GM12878 (cell line): ENCODE measurements at regions not wholly inside any gene's neighbourhood (a gene's known extent, or its start where the extent isn't known, plus 50 kb on each side); places are given as distances from the start of the nearest gene placed in this dataset.

ENCODE experiments used
- ATAC-seq: fragments of 200-7000 bp; cut with Tn5 transposase; 3 replicates; pipeline ENCODE4 v1.9.1; 2020; ENCODE audit warnings: mild to moderate bottlenecking, moderate library complexity
- BruUV-seq: library from RNA; stranded (reverse); fragments of 400-500 nt; replicated peaks from 2 replicates; lab custom pipeline; 2021; lab: Mats Ljungman, UMichigan
- CTCF ChIA-PET: fragments of 300-600 bp; sonication (Branson Sonifier 250); formaldehyde crosslinking; extraction: SDS; loops from one replicate; lab custom pipeline; 2021; ENCODE audit warnings: inconsistent platforms; lab: Yijun Ruan, JAX
- POLR2A ChIA-PET: fragments of 350-600 bp; formaldehyde crosslinking; extraction: SDS; loops from one replicate; lab custom pipeline; 2021; ENCODE audit warnings: inconsistent platforms; lab: Charles Lee
- RAD21 ChIA-PET: fragments of 300-600 bp; sonication (Branson Sonifier 250); formaldehyde crosslinking; loops from one replicate; lab custom pipeline; 2023; ENCODE audit warnings: antibody characterized with exemption; ENCODE audit not compliant: unreplicated experiment; lab: Charles Lee
- SMC1A ChIA-PET: fragments of 300-600 bp; sonication (Branson Sonifier 250); formaldehyde crosslinking; loops from one replicate; lab custom pipeline; 2023; ENCODE audit not compliant: unreplicated experiment, uncharacterized antibody; lab: Charles Lee
- DNase-seq: peaks from one replicate; pipeline ENCODE4 v3.0.0-alpha.2; 2011; ENCODE audit warnings: low read depth, low spot score
- FAIRE-seq: peaks from 3 replicates; lab custom pipeline; 2011; peaks lifted over from hg19 to GRCh38; lab: Jason Lieb, UNC
- H2AFZ ChIP-seq: 2 replicates; pipeline ENCODE4 v1.6.0; 2011; ENCODE audit warnings: low read depth, low read length, control low read depth; ENCODE audit not compliant: control insufficient read depth
- H3K27ac ChIP-seq: 2 replicates; pipeline ENCODE4 v1.5.1; 2011; ENCODE audit warnings: control low read depth; ENCODE audit not compliant: control insufficient read depth, insufficient read depth
- H3K27me3 ChIP-seq, 2 experiments: replicated peaks in 1 of 2; 2 replicates each; pipeline versions ENCODE4 v1.6.0 to v1.6.1; 2011; ENCODE audit warnings: low read length in 1 of 2; ENCODE audit not compliant: control insufficient read depth in 2 of 2, insufficient read depth in 2 of 2
- H3K36me3 ChIP-seq, 2 experiments: 2 replicates each; pipeline ENCODE4 v1.5.1; 2011; ENCODE audit warnings: low read length in 1 of 2; ENCODE audit not compliant: control insufficient read depth in 2 of 2, insufficient read depth in 2 of 2
- H3K4me1 ChIP-seq: 2 replicates; pipeline ENCODE4 v1.6.1; 2011; ENCODE audit warnings: mild to moderate bottlenecking, low read length, moderate library complexity, mixed read lengths; ENCODE audit not compliant: control insufficient read depth, insufficient read depth
- H3K4me2 ChIP-seq: 2 replicates; pipeline ENCODE4 v1.6.0; 2011; ENCODE audit warnings: control low read depth; ENCODE audit not compliant: control insufficient read depth, insufficient read depth
- H3K4me3 ChIP-seq: fragments of 200-600 bp; sonication (generic); 2 replicates; pipeline ENCODE4 v1.5.1; 2016
- H3K79me2 ChIP-seq: 2 replicates; pipeline ENCODE4 v1.6.0; 2011; ENCODE audit warnings: low read length; ENCODE audit not compliant: control insufficient read depth, insufficient read depth
- H3K9ac ChIP-seq: 2 replicates; pipeline ENCODE4 v1.8.0; 2011; ENCODE audit warnings: low read length, control low read depth, mixed read lengths; ENCODE audit not compliant: control insufficient read depth, insufficient read depth
- H3K9me3 ChIP-seq: replicated peaks from 3 replicates; pipeline ENCODE4 v1.5.1; 2011; ENCODE audit warnings: mild to moderate bottlenecking, low read length; ENCODE audit not compliant: control insufficient read depth, insufficient read depth
- H4K20me1 ChIP-seq: 2 replicates; pipeline ENCODE4 v1.6.0; 2011; ENCODE audit not compliant: control insufficient read depth, insufficient read depth
- MLLT1 ChIP-seq: fragments of 450-650 bp; IDR thresholded peaks from 2 replicates; pipeline ENCODE4 v1.6.1; 2016; ENCODE audit warnings: mild to moderate bottlenecking
- NR2F1 ChIP-seq: fragments of 450-650 bp; conservative IDR thresholded peaks from 2 replicates; pipeline ENCODE4 v1.6.1; 2017; ENCODE audit warnings: mild to moderate bottlenecking
- PAX8 ChIP-seq: fragments of 450-650 bp; IDR thresholded peaks from 2 replicates; pipeline ENCODE4 v1.6.1; 2017; ENCODE audit warnings: mild to moderate bottlenecking, moderate library complexity
- RELB ChIP-seq: fragments of 450-650 bp; IDR thresholded peaks from 2 replicates; pipeline ENCODE4 v1.6.1; 2017; ENCODE audit warnings: low read depth, mild to moderate bottlenecking, moderate library complexity
- RUNX3 ChIP-seq: IDR thresholded peaks from 2 replicates; pipeline ENCODE4 v1.6.1; 2012; ENCODE audit warnings: low read length, inconsistent platforms
- TCF3 ChIP-seq: IDR thresholded peaks from 2 replicates; pipeline ENCODE4 v1.6.1; 2012; ENCODE audit warnings: low read depth, mild to moderate bottlenecking, low read length, borderline replicate concordance; ENCODE audit not compliant: insufficient read depth
- WGBS: methylation state at CpG from one replicate; pipeline ENCODE4 v1.1.6; 2016; ENCODE audit warnings: low lambda C conversion rate; ENCODE audit not compliant: insufficient replicate concordance, insufficient coverage; ENCODE audit errors: missing lambda C conversion rate; 5-methylcytosine and 5-hydroxymethylcytosine counted together
- in situ Hi-C: fragments of 300-500 bp; cut with MboI; formaldehyde crosslinking; loops from 9 replicates; pipeline ENCODE4 v1.14.3; 2018; ENCODE audit warnings: mixed read lengths
- intact Hi-C: fragments of 100-400 bp; cut with micrococcal nuclease; formaldehyde crosslinking; loops from one replicate; pipeline ENCODE4 v1.14.2; 2022; ENCODE audit not compliant: unreplicated experiment

- no peaks in the 10 kb centered on the region for H3K79me2 ChIP-seq
- H3K4me3 ChIP-seq, result no peak overlapping the region
- H3K36me3 ChIP-seq, result no peaks in the 10 kb centered on the region
- no peaks in the 10 kb centered on the region for H3K9me3 ChIP-seq
- ATAC-seq (peak; percentile 71), FAIRE-seq (no peak), DNase-seq (no peak)
- no peaks in the 10 kb centered on the region for H3K4me1 ChIP-seq
- H4K20me1 ChIP-seq, result no peaks in the 10 kb centered on the region
- in situ Hi-C loops, result no loop called here
- BruUV-seq, result no TSS peak
- ChIA-PET SMC1A (no interaction called here), RAD21 (interaction anchor here (0.6 to 1.0 kb wide), 2 partner anchors 29 to 135 kb away, joined by 3 read pairs; no protein-coding TSS in a partner anchor), POLR2A (interaction anchor here (1.0 to 1.5 kb wide), 2 partner anchors 17 to 120 kb away, joined by 3 read pairs; no protein-coding TSS in a partner anchor), CTCF (no interaction called here)
- H3K4me2 ChIP-seq, result no peak overlapping the region
- H3K9ac ChIP-seq, result no peak overlapping the region
- intact Hi-C loops, result no loop called here
- no peak overlapping the region for H2AFZ ChIP-seq
- TF ChIP-seq NR2F1 (no peak), RUNX3 (no peak), RELB (no peak), PAX8 (no peak), MLLT1 (peak; percentile 57; the same call in 1 of the 2 replicates), TCF3 (no peak)
- no peak overlapping the region for H3K27ac ChIP-seq
- 46% methylated on average over 3 of the region's 3 CpGs for WGBS
- H3K27me3 ChIP-seq, result no peaks in the 10 kb centered on the region
Measured at GRCh38 chrX:20954014-20954413, 420.2 kb upstream of the CNKSR2 start.
